ENCODE measurements at regions not wholly inside any gene's neighbourhood (a gene's known extent, or its start where the extent isn't known, plus 50 kb on each side); places are given as distances from the start of the nearest gene placed in this dataset.

DNA sequence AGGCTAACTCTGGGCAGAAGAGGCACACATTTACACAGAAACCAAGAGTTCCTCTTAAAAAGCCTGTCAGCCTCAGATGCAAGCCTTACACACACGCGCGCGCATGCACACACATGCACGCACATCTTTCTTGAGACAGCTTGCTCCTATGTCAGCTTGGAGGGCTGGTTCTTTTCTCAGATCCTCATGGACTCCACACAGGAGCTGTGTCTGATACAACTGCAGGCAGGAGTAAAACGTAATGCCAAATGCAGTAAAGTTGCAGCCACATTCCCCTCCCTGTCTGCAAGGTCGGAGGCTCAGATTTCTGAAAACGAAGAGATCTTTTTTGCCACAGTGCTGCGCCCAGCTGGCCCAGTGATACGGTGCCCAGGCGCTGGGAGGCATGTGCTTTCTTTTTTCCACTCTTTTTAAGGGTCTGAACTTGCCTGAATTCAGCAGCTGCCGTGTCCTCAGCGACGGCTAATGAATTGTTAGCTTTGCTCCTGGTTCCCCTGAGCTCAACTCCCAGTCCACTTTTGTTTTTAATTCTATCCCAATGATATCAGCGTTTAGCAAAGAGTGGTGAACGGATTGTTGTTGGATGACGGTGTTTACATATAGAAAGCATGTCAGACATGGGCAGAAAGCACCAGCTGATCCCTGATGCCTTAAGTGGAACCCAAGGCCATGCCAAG, 72.9 kb upstream of the FOXN3 start:
- Histone ChIP-seq H3K36me3 (replicated peaks in 1 of 2; ENCODE audit: control insufficient read depth in 1 of 2, insufficient read depth in 2 of 2, low read length in 2 of 2) (no peaks in the 10 kb centered on the region), H3K27ac (ENCODE audit: low read depth in 1 of 2, low read length in 2 of 2) (no peak overlapping the region), H3K4me1 (ENCODE audit: control insufficient read depth in 1 of 2, insufficient read depth in 2 of 2, low read length in 2 of 2) (peaks cover 50 to 55% of the 10 kb centered on the region in 2 donors), H3K4me3 (replicated peaks in 1 of 3; ENCODE audit: low read depth in 2 of 3, low read length in 3 of 3) (no peak overlapping the region), H2AFZ (ENCODE audit: insufficient read depth, low read depth, low read length, poor library complexity, severe bottlenecking) (no peak overlapping the region), H3K9ac (ENCODE audit: insufficient read depth, low read length, poor library complexity, severe bottlenecking) (no peak overlapping the region), H3K9me3 (replicated peaks in 1 of 2; ENCODE audit: control insufficient read depth in 1 of 2, insufficient read depth in 1 of 2, low read length in 2 of 2) (no peaks in the 10 kb centered on the region), H4K20me1 (ENCODE audit: insufficient read depth, low read length) (no peaks in the 10 kb centered on the region), H3K79me2 (ENCODE audit: insufficient read depth, low read length) (peaks cover 72% of the 10 kb centered on the region), H3K4me2 (replicated peaks; ENCODE audit: extremely low read depth, low read length, poor library complexity, severe bottlenecking) (no peak overlapping the region), H3K27me3 (ENCODE audit: control insufficient read depth in 2 of 2, insufficient read depth in 2 of 2, low read length in 2 of 2) (no peaks in the 10 kb centered on the region)
- H3K36me3 Mint-ChIP-seq = peaks cover 17 to 20% of the 10 kb centered on the region in 2 donors
- TF ChIP-seq, protein P1, sequence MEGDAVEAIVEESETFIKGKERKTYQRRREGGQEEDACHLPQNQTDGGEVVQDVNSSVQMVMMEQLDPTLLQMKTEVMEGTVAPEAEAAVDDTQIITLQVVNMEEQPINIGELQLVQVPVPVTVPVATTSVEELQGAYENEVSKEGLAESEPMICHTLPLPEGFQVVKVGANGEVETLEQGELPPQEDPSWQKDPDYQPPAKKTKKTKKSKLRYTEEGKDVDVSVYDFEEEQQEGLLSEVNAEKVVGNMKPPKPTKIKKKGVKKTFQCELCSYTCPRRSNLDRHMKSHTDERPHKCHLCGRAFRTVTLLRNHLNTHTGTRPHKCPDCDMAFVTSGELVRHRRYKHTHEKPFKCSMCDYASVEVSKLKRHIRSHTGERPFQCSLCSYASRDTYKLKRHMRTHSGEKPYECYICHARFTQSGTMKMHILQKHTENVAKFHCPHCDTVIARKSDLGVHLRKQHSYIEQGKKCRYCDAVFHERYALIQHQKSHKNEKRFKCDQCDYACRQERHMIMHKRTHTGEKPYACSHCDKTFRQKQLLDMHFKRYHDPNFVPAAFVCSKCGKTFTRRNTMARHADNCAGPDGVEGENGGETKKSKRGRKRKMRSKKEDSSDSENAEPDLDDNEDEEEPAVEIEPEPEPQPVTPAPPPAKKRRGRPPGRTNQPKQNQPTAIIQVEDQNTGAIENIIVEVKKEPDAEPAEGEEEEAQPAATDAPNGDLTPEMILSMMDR (IDR thresholded peaks at IDR 0.05) = no peak
- H3K4me1 Mint-ChIP-seq = peaks cover 51% of the 10 kb centered on the region
- intact Hi-C loops (cut with micrococcal nuclease) = loop anchor here (5.0 kb wide), 2 partner anchors 43 to 73 kb away; partner anchors contain the start of gene FOXN3 (in 2 of the 2)
- H3K9me3 Mint-ChIP-seq = peaks cover 0 to 1% (median 0%) of the 10 kb centered on the region in 7 donors
- H3K27me3 Mint-ChIP-seq (ENCODE audit: low read depth in 3 of 3) = peaks cover 0 to 4% (median 0%) of the 10 kb centered on the region in 3 donors
- H3K4me3 Mint-ChIP-seq = no peak overlapping the region
- no peak for DNase-seq
- WGBS (ENCODE audit: insufficient coverage) = 86% methylated on average over 13 of the region's 17 CpGs
- peak overlapping the region in 4 of 7 donors; percentile 12 to 65 (median 45) for H3K27ac Mint-ChIP-seq

DNA sequence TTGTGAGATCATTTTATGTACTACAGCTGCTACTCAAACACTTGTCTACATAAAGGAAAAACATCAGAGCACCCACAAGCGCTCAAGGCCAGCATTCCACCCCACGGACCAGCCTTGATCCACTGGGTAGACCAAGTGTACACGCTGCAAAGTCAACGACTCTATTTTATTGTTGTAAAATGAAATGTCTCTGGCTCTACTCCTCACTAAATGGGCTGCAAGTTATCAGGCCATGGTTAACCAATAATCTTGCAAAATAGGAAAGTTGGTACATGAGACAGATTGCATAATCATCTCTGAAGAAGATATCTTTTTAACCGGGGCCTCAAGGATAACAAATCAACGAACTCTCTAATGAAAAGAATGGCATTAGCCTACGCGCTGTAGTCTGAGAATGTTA, 69.9 kb upstream of the FOXN3 start:
- WGBS (ENCODE audit: insufficient coverage) = 0% methylated on average over 2 of the region's 8 CpGs
- peaks cover 17 to 23% of the 10 kb centered on the region in 2 donors for H3K36me3 Mint-ChIP-seq
- H3K9ac ChIP-seq (ENCODE audit: insufficient read depth, low read length, poor library complexity, severe bottlenecking) = peak overlapping the region; percentile 66
- no peaks in the 10 kb centered on the region for H4K20me1 ChIP-seq (ENCODE audit: insufficient read depth, low read length)
- H3K4me3 Mint-ChIP-seq = peak overlapping the region; percentile 34 to 46
- peak overlapping the region in 1 of 3 experiments; percentile 33 for H3K4me3 ChIP-seq (replicated peaks in 1 of 3; ENCODE audit: low read depth in 2 of 3, low read length in 3 of 3)
- no peaks in the 10 kb centered on the region for H3K36me3 ChIP-seq (replicated peaks in 1 of 2; ENCODE audit: control insufficient read depth in 1 of 2, insufficient read depth in 2 of 2, low read length in 2 of 2)
- TF ChIP-seq, protein P1 (IDR thresholded peaks at IDR 0.05) = no peak
- intact Hi-C loops (cut with micrococcal nuclease) = loop anchor here (5.0 kb wide), 2 partner anchors 40 to 70 kb away; partner anchors contain the start of gene FOXN3 (in 2 of the 2)
- peak overlapping the region; percentile 90 to 98 for H3K27ac ChIP-seq (ENCODE audit: low read depth in 1 of 2, low read length in 2 of 2)
- H3K9me3 ChIP-seq (replicated peaks in 1 of 2; ENCODE audit: control insufficient read depth in 1 of 2, insufficient read depth in 1 of 2, low read length in 2 of 2) = no peaks in the 10 kb centered on the region
- peak overlapping the region; percentile 26 for H2AFZ ChIP-seq (ENCODE audit: insufficient read depth, low read depth, low read length, poor library complexity, severe bottlenecking)
- H3K27ac Mint-ChIP-seq = peak overlapping the region; percentile 98 to 99 (median 98)
- DNase-seq = peak; percentile 45 to 81 (median 65)
- no peaks in the 10 kb centered on the region for H3K27me3 ChIP-seq (ENCODE audit: control insufficient read depth in 2 of 2, insufficient read depth in 2 of 2, low read length in 2 of 2)
- peaks cover 0 to 1% (median 0%) of the 10 kb centered on the region in 7 donors for H3K9me3 Mint-ChIP-seq
- H3K4me1 Mint-ChIP-seq = peaks cover 68% of the 10 kb centered on the region
- peaks cover 82% of the 10 kb centered on the region for H3K79me2 ChIP-seq (ENCODE audit: insufficient read depth, low read length)
- H3K27me3 Mint-ChIP-seq (ENCODE audit: low read depth in 3 of 3) = peaks cover 0 to 4% (median 0%) of the 10 kb centered on the region in 3 donors
- peak overlapping the region; percentile 44 for H3K4me2 ChIP-seq (replicated peaks; ENCODE audit: extremely low read depth, low read length, poor library complexity, severe bottlenecking)
- peaks cover 72 to 83% of the 10 kb centered on the region in 2 donors for H3K4me1 ChIP-seq (ENCODE audit: control insufficient read depth in 1 of 2, insufficient read depth in 2 of 2, low read length in 2 of 2)
